ENCODE measurements at regions not wholly inside any gene's neighbourhood (a gene's known extent, or its start where the extent isn't known, plus 50 kb on each side); places are given as distances from the start of the nearest gene placed in this dataset.
A peak's percentile ranks its signal among the peaks of the same experiment; 100 is the strongest.

DNA sequence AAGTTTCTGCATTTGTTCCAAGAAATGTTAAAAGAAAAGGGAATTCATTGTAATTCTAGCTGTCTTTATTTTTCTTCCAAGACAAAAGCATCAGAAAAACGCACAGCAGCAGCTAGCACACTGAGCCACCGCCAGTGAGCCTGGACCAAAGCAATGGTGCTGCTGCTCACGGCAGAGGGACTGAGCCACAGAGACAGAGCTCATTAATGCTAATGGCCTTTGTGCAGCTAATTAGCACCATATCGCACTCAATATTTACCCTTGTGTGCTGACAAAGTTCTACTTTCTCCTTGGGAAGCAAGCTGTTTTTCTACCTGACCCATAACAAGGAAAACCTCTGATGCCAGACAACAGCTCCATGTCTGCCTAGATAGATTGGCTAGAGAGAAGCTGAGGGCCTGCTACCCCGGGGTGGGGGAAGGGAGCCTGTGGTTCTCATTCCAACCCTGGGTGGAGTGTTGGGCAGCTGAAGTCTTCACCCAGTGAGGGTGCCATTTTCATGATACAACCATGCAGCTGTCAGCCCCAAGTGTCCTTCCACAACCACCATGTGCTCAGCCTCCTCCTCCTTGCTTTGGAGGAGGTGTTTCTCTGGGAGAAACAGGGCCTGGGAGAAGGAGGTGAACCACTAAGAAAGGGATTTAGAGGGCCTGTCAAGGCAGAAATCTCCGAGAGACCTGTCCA, 131.1 kb upstream of the NCAM1 start:
- ATAC-seq: no peak
- no peak for DNase-seq

DNA sequence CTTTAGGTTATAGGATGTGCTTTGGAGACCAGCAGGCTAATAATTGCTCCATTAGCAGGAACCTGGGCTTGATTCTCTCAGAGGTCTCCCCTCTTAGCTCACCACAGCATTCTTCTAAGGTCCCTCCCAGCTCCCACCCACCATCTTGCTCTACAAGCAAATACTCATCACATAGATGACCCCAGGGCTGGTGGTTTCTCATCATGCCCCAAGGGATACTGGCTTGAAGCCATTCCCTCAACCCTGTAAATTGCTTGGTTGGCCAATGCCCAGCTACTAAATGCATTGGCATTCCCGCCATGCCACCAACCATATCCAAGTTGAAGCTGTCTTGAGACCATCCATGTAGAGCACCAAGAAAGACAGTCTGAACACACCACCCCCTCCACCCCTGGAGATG, 130.2 kb upstream of the NCAM1 start:
- peaks cover 3% of the 10 kb centered on the region for H3K27me3 ChIP-seq (ENCODE audit: low read depth)
- H3K27ac ChIP-seq: no peak overlapping the region
- no peaks in the 10 kb centered on the region for H3K36me3 ChIP-seq
- no peaks in the 10 kb centered on the region for H3K9me3 ChIP-seq
- no peak overlapping the region for H3K4me3 ChIP-seq
- TF ChIP-seq, protein P1, sequence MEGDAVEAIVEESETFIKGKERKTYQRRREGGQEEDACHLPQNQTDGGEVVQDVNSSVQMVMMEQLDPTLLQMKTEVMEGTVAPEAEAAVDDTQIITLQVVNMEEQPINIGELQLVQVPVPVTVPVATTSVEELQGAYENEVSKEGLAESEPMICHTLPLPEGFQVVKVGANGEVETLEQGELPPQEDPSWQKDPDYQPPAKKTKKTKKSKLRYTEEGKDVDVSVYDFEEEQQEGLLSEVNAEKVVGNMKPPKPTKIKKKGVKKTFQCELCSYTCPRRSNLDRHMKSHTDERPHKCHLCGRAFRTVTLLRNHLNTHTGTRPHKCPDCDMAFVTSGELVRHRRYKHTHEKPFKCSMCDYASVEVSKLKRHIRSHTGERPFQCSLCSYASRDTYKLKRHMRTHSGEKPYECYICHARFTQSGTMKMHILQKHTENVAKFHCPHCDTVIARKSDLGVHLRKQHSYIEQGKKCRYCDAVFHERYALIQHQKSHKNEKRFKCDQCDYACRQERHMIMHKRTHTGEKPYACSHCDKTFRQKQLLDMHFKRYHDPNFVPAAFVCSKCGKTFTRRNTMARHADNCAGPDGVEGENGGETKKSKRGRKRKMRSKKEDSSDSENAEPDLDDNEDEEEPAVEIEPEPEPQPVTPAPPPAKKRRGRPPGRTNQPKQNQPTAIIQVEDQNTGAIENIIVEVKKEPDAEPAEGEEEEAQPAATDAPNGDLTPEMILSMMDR (IDR thresholded peaks at IDR 0.05): no peak
- DNase-seq (no peak), ATAC-seq (no peak)
- no peaks in the 10 kb centered on the region for H3K4me1 ChIP-seq
- intact Hi-C loops (cut with DNase I): no loop called here

More for the DNA sequence above, 131.1 kb upstream of the NCAM1 start:
- Histone ChIP-seq H3K4me3 (no peak overlapping the region), H3K36me3 (no peaks in the 10 kb centered on the region), H3K4me1 (no peaks in the 10 kb centered on the region), H3K9me3 (no peaks in the 10 kb centered on the region), H3K27me3 (ENCODE audit: low read depth) (peaks cover 3% of the 10 kb centered on the region), H3K27ac (no peak overlapping the region)
- intact Hi-C loops (cut with DNase I): no loop called here
- TF ChIP-seq, protein P1 (IDR thresholded peaks at IDR 0.05): no peak

DNA sequence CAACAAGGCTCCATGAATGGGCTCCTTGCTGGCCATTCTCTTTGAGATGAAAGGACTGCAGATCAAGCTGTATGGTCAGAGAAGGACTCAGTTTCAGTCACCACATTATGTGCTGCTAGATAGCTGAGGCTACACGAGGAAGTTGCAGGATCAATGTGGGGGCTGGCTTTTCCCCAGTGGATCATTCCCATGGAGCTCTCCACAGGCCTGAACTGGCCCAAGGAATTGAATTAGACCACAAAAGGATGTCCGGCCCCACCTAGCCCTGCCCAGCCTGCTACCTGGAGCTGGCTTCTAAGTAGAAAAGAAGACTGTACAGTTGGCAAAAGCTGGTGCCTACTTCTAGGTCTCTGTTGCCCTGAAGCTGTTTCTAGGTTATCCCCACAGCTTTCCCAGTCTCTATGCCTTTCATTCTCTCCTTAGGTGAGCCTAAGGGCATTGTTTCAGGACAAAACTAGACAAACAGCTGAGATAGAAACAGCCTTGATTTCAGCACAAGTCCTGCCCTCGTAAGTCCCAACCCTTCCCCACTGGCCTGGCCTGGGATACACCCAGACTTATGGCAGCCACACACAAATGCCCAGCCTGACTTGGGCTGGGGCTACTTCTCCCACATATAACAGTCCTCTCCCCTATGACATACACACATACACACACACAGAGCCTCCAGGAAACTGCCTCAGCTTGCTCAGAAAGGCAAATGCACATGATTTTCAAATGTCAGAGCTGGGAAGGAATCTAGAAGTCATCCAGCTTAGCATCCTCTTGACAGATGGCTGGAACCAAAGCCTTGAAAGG, 129.1 kb upstream of the NCAM1 start:
- peaks cover 3% of the 10 kb centered on the region for H3K27me3 ChIP-seq (ENCODE audit: low read depth)
- no peaks in the 10 kb centered on the region for H3K36me3 ChIP-seq
- intact Hi-C loops (cut with DNase I): no loop called here
- H3K27ac ChIP-seq: no peak overlapping the region
- no peaks in the 10 kb centered on the region for H3K4me1 ChIP-seq
- ATAC-seq (no peak), DNase-seq (no peak)
- no peak overlapping the region for H3K4me3 ChIP-seq
- TF ChIP-seq, protein P1 (IDR thresholded peaks at IDR 0.05): no peak
- no peaks in the 10 kb centered on the region for H3K9me3 ChIP-seq

DNA sequence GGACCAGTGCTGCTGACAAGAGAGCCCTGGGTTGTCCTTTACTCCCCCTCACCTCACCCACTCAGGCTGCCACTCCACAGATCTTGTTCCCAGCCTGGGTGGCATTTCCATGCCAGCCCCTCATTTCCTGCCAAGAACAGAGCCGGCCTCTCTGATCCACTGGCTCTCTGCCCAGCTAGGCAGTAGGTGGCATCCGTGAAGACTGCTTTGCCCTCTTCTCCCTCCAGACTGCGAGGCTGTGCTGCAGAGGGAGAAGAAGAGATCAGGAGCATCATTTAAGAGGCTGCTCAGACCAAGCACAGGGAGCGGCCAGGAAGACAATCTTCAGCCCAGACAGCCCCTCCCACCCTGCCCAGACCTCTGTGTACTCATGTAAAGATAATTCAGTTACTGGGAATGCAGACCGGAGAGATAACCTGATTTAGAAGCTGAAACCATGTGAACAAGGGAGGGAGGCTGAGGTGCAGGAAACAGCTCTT, 126.9 kb upstream of the NCAM1 start:
- H3K4me1 ChIP-seq: no peaks in the 10 kb centered on the region
- DNase-seq (no peak), ATAC-seq (peak in 1 of 2 donors; percentile 29)
- no peak overlapping the region for H3K4me3 ChIP-seq
- TF ChIP-seq, protein P1 (IDR thresholded peaks at IDR 0.05): no peak
- H3K27me3 ChIP-seq (ENCODE audit: low read depth): peaks cover 3% of the 10 kb centered on the region
- H3K27ac ChIP-seq: no peak overlapping the region
- intact Hi-C loops (cut with DNase I): no loop called here
- no peaks in the 10 kb centered on the region for H3K36me3 ChIP-seq
- H3K9me3 ChIP-seq: no peaks in the 10 kb centered on the region

DNA sequence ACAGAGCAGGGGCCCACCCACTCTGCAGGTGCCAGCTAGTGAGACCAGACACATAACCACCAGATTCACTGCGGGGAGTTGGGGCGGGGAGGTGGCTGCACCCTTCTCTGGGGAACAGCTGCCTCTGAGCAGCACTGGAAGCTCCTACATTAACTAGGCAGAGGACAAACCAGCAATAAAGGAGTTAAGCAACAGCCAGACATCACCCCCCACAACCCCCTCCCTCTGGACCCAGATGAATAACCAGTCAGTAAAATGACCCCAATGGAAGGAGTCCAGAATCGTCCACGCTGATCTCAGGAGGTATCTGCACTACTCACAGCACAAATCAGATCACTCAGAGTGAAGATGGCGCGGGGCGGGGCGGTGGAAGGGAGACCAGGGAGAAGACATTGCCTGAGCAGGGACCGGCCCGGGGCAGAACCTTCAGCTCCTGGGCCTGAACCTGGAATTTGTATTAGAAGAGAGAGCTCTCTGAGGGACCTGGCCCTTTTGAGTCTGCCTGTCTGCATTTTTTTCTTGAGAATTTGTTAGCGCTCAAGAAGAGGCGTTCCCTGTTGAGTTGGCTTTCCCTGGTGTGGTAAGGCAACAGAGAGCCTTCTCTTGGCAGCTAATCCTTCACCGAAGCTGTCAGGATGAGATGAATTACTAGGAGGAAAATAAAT, 125.5 kb upstream of the NCAM1 start:
- intact Hi-C loops (cut with DNase I): no loop called here
- no peak overlapping the region for H3K27ac ChIP-seq
- no peak for DNase-seq

More for the DNA sequence above, 125.5 kb upstream of the NCAM1 start:
- no peak for ATAC-seq
- TF ChIP-seq, protein P1 (IDR thresholded peaks at IDR 0.05): no peak
- Histone ChIP-seq H3K27me3 (ENCODE audit: low read depth) (no peaks in the 10 kb centered on the region), H3K4me1 (no peaks in the 10 kb centered on the region), H3K9me3 (no peaks in the 10 kb centered on the region), H3K36me3 (no peaks in the 10 kb centered on the region), H3K4me3 (no peak overlapping the region)

All from lower lobe of right lung (tissue), 2 donors.